Hepatic stellate cell (primary cell): ENCODE measurements at regions not wholly inside any gene's neighbourhood (a gene's known extent, or its start where the extent isn't known, plus 50 kb on each side); places are given as distances from the start of the nearest gene placed in this dataset.
"Not testable (repeated sequence)": the region's sequence is repeated elsewhere in the genome, so short reads cannot be mapped to it uniquely, and the experiment has no call there.

Experiments used
- DNase-seq: peaks from one replicate; pipeline ENCODE4 v3.0.0; 2011; ENCODE audit warnings: low spot score

GRCh38 chr20:48381353-48382120, 446.3 kb downstream of the PREX1 start:
- no peak for DNase-seq

DNA sequence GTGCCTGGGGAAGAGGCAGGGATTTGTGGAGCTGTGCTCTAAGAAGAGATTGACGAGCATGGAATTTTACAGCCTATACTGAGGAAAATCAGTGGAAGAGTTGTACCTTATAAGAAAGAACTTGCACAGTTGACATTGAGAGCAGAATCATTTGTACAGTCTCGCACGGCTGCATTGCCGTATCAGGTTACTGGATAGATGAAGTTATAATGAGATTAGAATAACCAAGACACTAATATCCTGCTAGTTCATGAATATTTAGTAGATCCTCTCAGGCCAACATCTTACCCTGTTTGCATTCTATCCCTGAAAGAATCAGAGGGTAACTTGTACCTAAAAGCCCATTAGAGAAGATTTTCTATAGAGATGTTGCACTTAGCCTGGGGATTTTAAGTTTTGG, 447.1 kb downstream of the PREX1 start:
- DNase-seq: no peak

DNA sequence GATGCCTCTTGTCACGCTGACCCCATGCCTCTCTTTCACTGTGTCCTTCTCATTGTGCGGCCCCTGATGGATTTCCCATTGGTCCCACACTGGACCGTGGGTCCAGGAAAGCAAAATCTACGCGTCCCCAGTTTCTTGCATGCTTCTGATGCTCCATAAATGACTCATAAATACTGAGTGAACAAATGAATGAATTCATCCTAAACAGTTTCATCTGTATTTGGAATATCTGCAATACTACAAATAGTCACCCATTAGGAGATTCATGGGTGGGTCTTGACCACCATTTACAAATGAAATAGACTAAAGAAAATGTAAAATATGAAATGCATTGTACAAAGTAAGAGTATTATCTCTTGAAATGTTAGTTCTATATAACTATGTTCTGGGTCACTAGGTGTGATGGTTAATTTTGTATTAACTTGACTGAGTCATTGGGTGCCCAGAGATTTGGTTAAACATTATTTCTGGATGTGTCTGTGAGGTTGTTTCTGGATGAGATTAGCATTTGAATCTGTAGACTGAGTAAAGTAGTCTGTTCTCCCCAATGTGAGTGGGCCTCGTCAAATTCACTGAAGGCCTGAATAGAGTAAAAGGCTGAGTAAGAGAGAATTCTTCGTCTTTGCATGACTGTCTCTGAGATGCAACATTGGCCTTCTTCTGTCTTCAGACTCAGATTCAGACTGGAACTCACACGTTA, 448.7 kb downstream of the PREX1 start:
- DNase-seq: no peak

DNA sequence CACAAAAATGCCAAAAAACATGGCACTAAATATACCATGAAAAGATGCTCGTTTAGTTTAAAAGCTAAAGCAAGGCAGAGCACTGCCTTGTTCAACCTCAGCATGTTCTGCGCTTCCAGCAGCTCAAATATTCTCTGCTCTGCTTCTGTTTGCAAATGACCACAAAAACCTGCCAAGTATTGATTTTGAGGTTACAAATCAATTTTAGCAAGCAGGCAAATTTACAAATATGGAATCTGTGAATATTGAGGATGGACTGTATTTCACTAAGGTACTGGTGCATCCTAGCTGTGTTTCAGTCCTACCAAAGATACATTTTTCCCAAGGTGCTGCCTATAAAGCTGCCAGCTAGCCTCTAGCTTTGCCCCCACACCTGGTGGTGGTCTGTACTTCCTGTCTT, 449.9 kb downstream of the PREX1 start:
- DNase-seq: no peak

DNA sequence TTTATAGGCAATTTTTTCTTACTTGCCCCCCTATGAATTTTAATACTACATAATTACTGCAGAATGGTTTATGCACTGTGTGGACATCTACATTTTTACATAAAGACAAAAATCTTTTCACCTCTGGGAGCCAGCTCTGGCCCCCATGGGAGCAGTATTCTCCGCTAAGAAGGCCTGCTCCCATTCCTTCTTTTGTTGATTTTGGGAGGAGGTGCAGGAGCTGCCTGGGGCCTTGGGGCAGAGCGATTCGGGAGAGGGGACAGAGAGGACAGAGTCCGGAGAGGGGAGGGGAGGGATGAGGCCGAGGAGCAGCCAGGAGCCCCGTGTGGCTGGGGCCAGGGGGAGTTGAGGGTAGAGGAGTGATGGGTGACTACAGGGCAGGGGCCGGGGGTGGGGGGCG, 452.0 kb downstream of the PREX1 start:
- no peak for DNase-seq

DNA sequence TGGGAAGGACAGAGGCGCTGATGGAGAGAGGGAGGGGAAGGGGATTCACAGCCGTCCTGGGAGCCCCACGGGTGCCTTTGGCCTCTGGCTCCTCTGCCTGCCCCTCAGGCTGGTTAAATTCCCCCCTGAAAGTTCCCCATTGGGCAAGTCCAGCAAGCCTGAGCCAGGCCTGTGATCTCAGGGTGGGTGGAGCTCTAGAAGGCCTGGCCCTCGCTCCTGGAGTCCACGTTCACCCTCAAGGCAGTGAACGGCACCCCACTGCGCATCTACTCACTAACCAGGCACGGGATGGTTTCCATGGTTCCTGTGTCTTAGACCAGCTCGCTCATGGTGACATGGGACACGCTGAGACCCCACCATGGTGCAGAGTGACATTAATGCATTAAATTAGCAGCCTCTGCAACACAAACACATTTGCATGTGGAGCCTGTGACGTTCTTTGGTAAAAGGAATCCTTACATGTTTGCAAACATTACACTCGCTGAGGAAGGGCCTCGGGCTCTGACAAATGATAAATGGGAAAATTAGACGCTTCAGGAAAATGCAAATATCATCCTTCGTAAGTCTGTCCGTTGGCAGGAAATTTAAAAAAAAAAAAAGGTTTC, 452.7 kb downstream of the PREX1 start:
- no peak for DNase-seq

- not testable (repeated sequence) for DNase-seq
These were observed 453.5 kb downstream of the PREX1 start for GRCh38 chr20:48374031-48374907.

GRCh38 chr20:48373555-48373934, 454.3 kb downstream of the PREX1 start:
- no peak for DNase-seq

DNA sequence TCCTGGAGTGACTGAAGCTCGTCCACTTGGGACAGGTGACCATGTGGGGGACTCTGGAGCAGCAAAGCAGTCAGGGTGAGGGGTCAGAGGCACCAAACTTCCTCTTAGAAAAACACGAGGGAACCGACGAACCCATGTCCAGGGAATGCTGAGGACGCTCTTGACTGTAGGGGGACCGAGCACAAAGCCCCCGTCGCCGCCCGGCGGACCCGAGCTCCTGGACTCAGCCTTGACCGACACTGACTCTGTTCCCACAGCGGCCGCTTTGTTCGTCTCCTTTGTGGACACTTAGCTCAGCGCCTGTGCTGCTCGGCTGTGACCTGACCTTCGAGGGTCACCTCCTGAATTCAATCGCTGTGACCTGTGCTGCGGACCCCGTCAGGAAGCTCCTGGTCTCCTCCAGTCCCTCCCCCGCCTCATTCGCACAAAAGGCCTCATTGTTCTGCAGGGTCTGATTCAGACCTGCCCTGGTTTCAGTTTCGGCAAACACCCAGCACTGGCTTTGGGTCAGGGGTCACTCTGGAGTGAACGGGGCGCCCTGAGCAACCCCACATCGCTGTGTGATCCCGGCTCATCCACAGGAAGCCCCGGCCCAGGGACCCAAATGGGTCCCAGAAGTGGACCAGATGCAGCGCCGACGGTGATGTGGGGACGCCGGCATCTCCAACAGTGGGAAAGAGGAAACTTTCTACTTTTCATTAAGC, 454.8 kb downstream of the PREX1 start:
- not testable (repeated sequence) for DNase-seq

DNA sequence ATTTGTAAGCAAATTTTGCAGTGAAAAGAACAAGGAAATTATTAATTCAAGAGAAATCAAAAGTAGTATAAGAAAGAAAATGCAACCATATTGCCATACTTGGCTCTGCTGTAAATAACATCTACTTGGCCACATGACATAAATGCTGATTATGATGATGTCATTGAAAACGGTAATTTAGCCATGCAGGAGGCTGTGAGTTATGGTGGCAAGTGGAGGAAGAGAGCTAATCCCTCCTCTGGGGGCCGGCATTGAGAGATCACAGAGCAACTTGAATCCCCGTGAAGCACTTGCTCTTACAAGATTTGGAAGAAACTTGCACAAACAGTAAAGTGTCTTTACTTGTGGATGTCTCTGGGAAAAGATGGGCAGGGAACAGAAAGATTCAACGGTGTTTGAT, 456.6 kb downstream of the PREX1 start:
- DNase-seq: no peak

DNA sequence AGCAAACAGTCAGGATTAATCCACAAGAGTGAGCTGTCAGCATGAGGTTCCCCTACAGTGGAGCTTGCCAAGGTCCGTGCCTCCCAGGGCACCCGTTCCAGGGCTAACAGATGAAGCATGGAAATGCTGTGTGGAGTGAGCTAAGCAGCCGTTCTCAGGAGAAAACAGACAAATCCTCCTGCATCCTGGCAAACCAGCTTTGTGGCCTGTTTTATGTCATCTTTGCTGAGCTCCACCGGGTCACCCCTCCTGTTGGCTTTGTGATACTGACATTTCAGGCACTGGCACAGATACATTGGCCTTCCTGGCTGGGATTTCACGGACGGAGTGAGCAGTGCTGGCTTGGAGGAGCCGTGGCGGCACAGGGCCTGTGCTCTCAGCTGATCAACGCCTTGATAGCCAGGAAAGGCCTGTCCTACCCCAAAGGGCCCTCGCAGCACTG, 459.2 kb downstream of the PREX1 start:
- not testable (repeated sequence) for DNase-seq

DNA sequence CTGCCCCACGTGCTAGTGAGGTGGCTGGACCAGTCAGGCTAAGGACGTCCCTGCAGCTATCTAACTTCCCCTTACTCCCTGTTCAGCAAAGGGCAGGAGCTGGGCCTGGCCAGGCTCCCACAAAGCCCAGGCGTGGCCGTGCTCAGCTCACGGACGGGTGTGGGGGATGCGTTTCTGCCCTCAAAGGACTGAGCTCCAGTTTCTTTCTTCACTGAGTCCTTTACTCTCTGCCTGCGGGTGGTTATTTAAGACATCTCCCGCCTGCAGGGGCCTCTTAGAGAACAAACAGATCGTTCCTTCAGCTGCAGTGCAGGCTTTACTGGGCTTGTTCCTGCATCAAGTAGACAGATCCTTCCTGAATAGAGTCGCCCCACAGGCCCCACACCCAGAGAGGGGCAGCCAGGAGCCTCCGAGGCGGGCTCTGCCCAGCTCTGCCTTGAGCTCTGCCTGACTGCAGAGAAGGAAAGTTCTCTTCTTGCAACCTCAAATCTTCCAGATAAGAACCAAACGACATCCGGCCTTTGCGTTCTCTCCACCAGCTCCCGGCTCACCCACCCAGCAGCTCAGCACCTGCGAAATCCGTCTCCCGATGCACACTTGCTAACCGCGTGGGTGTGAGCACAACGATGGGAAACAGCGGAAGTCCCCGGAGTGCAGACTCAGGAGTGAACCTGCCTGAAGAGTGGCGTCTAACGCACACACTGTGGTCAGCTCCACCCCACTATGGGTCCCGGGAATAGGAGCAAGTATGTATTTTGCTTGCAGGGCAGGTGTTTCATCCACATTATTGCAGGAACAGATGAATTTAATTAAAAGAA, 460.0 kb downstream of the PREX1 start:
- not testable (repeated sequence) for DNase-seq

DNA sequence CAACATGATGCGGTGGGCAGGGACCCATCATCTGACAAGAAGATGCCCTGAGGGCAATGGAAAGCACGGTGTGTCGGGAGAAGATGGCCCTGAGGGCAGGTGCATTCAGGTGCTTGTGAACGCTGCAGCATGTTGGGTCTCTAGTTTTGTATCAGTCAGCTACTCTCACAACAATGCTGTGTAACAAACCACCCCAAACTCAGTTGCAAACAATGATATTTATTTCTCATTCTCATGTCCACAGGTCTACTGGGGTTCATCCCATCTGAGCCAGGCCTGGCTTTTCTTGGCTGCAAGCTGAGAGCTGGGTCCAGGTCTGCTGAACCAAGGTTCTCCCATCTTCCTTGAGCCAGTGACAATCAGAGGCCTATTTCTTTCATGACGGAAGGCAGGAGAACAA, 461.6 kb downstream of the PREX1 start:
- no peak for DNase-seq

DNA sequence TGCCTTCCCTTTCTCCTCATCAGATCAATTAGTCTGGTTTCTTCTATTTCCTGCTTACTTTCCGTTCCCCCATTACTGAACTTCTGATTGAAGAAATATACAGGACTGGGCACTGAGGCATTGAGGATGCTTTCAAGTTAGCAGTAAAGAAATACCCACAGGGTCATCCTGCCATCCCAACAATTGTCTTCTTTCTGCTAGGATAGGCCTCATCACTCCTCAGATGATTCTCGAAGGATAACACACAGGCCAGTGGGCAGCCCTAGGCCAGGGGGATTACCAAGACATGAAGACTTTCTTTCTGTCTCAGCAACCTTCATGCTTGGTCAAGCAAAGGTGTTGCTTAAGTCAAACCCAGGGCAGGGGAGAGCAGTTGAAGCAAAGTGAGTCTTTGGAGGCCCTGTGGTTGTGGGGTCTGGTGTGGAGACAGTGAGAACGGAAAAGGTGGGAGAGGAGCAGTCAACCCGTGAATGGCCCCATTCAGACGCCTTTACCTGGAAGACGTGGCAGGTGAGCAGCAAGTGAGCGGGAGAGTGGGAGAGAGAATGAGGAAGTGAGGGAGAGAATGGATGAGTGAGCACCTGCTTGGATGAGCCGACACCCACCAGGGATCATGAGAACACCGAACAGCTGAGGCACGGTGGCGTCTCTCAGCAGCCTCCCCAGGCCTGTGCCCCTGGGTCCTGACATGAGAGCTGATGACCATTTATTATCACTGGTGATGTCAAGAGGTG, 462.9 kb downstream of the PREX1 start:
- DNase-seq: no peak

- DNase-seq: no peak
These were observed 463.7 kb downstream of the PREX1 start for GRCh38 chr20:48364055-48364454.

DNA sequence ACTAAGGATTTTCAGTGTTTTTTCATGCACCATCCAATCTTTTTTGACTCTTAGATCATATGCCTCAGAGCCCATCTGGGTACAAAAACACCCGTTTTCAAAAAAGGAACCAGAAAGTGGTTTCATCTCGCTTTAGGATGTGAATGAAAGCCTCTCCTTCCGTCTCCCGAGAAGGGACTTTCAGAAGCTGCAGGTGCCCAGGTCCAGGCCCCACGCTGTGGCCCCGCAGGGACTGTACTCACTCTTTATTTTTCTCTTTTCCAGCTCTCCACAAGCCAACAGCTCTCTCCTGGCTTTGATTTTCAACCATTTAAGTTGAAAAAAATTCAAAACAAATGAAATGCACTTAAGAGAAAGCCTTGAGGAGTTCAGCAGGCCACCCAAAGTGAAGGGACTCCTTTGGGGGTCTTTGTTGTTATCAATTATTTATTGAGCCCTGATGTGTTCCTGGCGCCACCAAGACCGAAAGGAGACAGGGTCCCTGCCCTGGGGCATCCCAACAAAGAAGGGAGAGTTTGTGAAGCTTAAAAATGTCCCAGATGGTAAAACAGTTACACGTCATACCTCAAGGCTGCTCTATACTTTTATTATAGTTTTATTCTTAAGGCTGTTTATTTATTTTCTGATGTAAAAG, 467.3 kb downstream of the PREX1 start:
- DNase-seq: no peak

- DNase-seq: no peak
These were observed 468.0 kb downstream of the PREX1 start for GRCh38 chr20:48359692-48360341.

DNA sequence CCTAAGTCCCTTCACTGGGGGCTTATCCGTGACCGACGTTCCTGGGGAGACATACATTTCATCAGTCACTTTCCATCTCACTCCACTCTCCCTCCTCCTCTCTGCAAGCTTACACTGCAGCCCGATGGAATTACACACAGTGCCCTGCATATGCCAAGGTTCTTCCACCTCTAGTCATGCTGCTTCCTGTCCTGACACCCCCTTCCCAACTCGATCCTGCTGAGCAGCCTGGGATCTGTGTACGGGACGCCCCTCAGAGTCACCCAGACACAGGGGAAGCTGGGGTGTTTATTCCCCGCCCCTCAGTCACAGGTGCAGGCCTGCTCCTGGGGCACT, 468.8 kb downstream of the PREX1 start:
- not testable (repeated sequence) for DNase-seq
